ENCODE measurements at regions not wholly inside any gene's neighbourhood (a gene's known extent, or its start where the extent isn't known, plus 50 kb on each side); places are given as distances from the start of the nearest gene placed in this dataset.

GRCh38 chr10:31126593-31126992, 94.9 kb upstream of the ZNF438 start:
- TF ChIP-seq CTCF (IDR thresholded peaks at IDR 0.05; ENCODE audit: extremely low read depth in 1 of 2, insufficient read depth in 1 of 2, low read depth in 1 of 2, low read length in 2 of 2) (no peak), POLR2A (IDR thresholded peaks at IDR 0.05; ENCODE audit: low read depth, low read length) (no peak), GATA2 (IDR thresholded peaks at IDR 0.05; ENCODE audit: insufficient read depth, insufficient read length, low read depth, low read length) (no peak), MYC (IDR thresholded peaks at IDR 0.05; ENCODE audit: low read depth, low read length) (no peak), POLR2AphosphoS5 (IDR thresholded peaks at IDR 0.05; ENCODE audit: insufficient read depth, low read depth, low read length) (no peak), FOS (IDR thresholded peaks at IDR 0.05; ENCODE audit: borderline replicate concordance, insufficient read depth, low read length) (no peak), JUN (IDR thresholded peaks at IDR 0.05; ENCODE audit: borderline replicate concordance, insufficient read depth, insufficient read length, low read depth) (no peak), EZH2 (IDR thresholded peaks at IDR 0.05; ENCODE audit: borderline replicate concordance, low read depth, low read length, severe bottlenecking) (no peak)
